ENCODE measurements at regions not wholly inside any gene's neighbourhood (a gene's known extent, or its start where the extent isn't known, plus 50 kb on each side); places are given as distances from the start of the nearest gene placed in this dataset.

- TF ChIP-seq CTCF (IDR thresholded peaks at IDR 0.05) (no peak), POLR2A (IDR thresholded peaks at IDR 0.05) (no peak)
Observed at GRCh38 chr6:40108736-40109135, 174.5 kb upstream of the MOCS1 start.

All from right lobe of liver (tissue), 4 donors.